ENCODE measurements at regions not wholly inside any gene's neighbourhood (a gene's known extent, or its start where the extent isn't known, plus 50 kb on each side); places are given as distances from the start of the nearest gene placed in this dataset.

DNA sequence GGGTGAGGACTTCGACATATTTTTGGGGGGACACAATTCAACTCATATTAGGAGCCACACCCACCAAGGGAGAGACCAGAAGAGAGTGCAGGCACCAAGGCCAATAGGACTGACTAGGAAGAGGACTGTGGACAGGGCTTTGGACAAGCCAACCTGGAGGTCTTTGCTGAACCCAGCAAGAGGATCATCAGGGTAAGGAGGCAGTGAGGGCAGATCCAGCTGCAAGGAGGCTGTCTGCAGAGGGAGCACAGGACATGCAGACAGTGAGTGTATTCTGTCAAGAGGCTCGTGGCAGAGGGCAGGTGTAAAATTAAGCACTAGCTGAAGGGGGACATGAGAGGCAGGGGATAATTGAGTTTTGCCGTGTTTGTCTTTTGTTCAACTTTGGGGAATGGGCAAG is 83.4 kb upstream of the MGMT start:
- ATAC-seq (replicated peaks): no peak
- H3K4me3 Mint-ChIP-seq: no peak overlapping the region
- H3K4me1 Mint-ChIP-seq: no peaks in the 10 kb centered on the region
- peaks cover 5% of the 10 kb centered on the region for H3K27me3 Mint-ChIP-seq
- H3K27ac Mint-ChIP-seq: no peak overlapping the region
- no peaks in the 10 kb centered on the region for H3K9me3 Mint-ChIP-seq
- no peaks in the 10 kb centered on the region for H3K36me3 Mint-ChIP-seq (ENCODE audit: low read depth)

DNA sequence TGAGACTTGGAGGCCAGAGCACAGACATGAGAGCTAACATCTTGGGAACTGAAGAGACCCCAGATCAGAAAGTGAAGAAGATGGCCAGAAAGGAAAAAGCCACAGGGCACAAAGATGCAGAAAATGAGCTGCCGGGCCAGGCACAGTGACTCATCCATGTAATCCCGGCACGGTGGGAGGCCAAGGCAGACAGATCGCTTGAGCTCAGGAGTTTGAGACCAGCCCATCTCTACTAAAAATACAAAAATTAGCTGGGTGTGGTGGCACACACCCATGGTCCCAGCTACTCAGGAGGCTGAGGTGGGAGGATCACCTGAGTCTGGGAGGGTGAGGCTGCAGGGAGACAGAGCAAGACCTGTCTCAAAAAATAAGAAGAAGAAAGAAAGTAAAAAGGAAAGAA is 81.4 kb upstream of the MGMT start:
- H3K36me3 Mint-ChIP-seq (ENCODE audit: low read depth): no peaks in the 10 kb centered on the region
- no peaks in the 10 kb centered on the region for H3K4me1 Mint-ChIP-seq
- no peak overlapping the region for H3K4me3 Mint-ChIP-seq
- H3K27me3 Mint-ChIP-seq: no peaks in the 10 kb centered on the region
- no peak overlapping the region for H3K27ac Mint-ChIP-seq
- no peaks in the 10 kb centered on the region for H3K9me3 Mint-ChIP-seq
- no peak for ATAC-seq (replicated peaks)

DNA sequence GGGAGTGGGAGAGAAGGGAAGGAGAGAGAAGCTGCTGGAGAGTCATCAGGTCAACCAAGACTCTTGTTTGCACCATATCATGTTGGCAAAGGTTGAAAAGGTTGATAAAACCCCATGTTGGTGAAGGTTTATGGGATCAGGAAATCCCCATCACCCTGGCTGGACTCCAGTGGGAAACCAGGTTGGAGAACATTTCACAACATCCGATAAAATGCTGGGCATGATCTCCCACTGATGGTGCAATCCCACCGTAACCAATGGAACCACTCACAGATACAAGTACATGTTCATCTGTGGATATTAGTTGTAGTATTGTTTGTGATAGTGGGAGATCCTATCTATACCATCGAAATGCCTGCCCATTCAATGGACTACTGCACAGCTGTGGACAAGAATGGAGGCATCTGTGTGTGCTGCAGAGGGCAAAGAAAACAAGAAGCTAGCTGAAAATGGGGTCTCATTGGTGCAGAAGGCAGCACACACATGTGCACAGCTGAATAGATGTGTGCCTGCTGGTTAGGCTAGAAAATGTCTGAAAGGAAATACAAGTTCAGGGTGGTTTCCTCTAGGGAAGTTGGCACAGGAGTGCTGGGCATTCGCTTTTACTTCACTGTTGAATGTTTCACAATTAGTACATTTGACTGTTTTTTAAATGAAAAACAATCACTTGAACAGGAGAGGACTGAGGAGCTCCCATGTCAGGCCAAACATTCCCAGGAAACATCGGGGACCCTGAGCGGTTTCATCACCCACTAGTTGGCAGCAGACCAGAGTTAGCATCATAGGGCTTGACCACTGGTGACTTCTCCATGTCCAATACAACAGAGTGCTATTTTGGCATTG is 80.4 kb upstream of the MGMT start:
- Mint-ChIP-seq H3K4me1 (no peaks in the 10 kb centered on the region), H3K27ac (no peak overlapping the region), H3K4me3 (no peak overlapping the region), H3K36me3 (ENCODE audit: low read depth) (no peaks in the 10 kb centered on the region), H3K9me3 (no peaks in the 10 kb centered on the region), H3K27me3 (peaks cover 4% of the 10 kb centered on the region)
- no peak for ATAC-seq (replicated peaks)

DNA sequence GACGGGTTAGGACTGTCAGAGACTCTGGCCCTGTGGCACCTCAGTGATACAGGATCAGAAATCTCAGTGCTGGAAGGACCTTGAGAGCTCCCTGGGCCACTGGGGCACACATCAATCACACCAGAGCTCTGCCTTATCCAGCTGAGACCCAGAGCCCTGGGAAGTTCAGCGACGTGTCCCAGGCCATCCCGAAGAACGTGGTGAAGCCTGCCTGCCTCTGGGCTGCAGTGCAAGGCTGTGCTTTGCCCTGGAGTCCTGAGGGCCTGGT is 79.8 kb upstream of the MGMT start:
- Mint-ChIP-seq H3K9me3 (no peaks in the 10 kb centered on the region), H3K36me3 (ENCODE audit: low read depth) (no peaks in the 10 kb centered on the region), H3K27ac (no peak overlapping the region), H3K4me3 (no peak overlapping the region), H3K4me1 (no peaks in the 10 kb centered on the region), H3K27me3 (peaks cover 4% of the 10 kb centered on the region)
- no peak for ATAC-seq (replicated peaks)

DNA sequence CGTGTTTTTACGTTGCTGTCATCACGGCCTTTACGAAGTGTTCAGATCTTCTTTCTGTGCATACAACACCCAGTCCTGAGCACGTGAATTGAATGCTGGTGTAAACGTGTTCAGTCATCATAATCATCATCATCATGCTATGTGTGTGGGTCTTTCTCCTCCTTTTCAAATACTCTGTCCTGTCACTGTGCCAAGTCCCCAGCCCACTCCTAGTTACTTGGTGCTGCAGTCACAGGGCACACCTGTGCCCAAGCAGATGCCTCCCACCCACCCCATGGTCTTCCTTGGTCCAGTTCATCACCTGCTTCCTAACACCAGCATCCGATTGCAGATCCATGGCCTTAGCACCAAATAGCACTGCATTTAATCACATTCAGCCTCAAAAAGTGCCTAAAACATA is 78.6 kb upstream of the MGMT start:
- no peaks in the 10 kb centered on the region for H3K36me3 Mint-ChIP-seq (ENCODE audit: low read depth)
- H3K9me3 Mint-ChIP-seq: no peaks in the 10 kb centered on the region
- H3K4me1 Mint-ChIP-seq: no peaks in the 10 kb centered on the region
- no peak overlapping the region for H3K4me3 Mint-ChIP-seq
- peaks cover 7% of the 10 kb centered on the region for H3K27me3 Mint-ChIP-seq
- ATAC-seq (replicated peaks): no peak
- H3K27ac Mint-ChIP-seq: no peak overlapping the region

DNA sequence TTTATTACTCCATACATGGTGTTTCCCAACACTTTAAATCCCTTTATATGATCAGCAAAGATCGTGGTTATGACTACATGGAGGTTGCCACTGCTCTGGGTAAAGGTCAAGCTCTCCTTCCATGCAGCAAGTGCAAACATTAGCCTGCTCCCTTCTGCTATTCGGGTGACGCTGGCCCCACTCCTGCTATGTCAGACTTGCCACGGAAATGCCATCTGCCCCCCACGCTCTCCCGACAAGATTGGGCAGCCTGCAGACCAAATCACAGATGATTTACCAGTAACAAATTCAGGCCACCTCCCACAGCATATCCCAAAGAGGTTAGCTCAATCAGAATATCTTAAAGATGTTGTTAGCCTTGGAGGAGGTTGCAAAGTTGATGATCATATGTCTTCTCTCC is 77.8 kb upstream of the MGMT start:
- no peak for ATAC-seq (replicated peaks)
- H3K27me3 Mint-ChIP-seq: peaks cover 7% of the 10 kb centered on the region
- H3K4me3 Mint-ChIP-seq: no peak overlapping the region
- no peaks in the 10 kb centered on the region for H3K4me1 Mint-ChIP-seq
- no peaks in the 10 kb centered on the region for H3K36me3 Mint-ChIP-seq (ENCODE audit: low read depth)
- no peak overlapping the region for H3K27ac Mint-ChIP-seq
- no peaks in the 10 kb centered on the region for H3K9me3 Mint-ChIP-seq

DNA sequence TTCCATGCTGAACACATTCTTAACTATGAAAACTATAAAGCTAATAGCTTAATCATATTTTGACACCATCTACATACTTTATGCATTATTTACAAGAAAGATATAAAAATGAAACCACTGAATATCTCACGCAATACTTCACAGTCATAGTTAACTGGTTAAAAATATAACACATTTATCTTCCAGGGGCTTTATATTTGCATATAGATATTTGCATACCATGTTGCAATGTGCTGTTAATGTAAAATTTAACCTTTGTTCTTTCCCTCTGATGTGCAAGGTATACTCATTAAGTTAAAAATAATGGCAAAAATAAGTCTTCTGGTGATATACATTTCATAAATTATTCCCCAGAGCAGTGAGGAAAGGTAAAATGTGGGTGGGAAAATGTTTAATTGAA is 76.9 kb upstream of the MGMT start:
- H3K27ac Mint-ChIP-seq: no peak overlapping the region
- no peaks in the 10 kb centered on the region for H3K4me1 Mint-ChIP-seq
- H3K4me3 Mint-ChIP-seq: no peak overlapping the region
- ATAC-seq (replicated peaks): no peak
- H3K9me3 Mint-ChIP-seq: no peaks in the 10 kb centered on the region
- peaks cover 7% of the 10 kb centered on the region for H3K27me3 Mint-ChIP-seq
- no peaks in the 10 kb centered on the region for H3K36me3 Mint-ChIP-seq (ENCODE audit: low read depth)

DNA sequence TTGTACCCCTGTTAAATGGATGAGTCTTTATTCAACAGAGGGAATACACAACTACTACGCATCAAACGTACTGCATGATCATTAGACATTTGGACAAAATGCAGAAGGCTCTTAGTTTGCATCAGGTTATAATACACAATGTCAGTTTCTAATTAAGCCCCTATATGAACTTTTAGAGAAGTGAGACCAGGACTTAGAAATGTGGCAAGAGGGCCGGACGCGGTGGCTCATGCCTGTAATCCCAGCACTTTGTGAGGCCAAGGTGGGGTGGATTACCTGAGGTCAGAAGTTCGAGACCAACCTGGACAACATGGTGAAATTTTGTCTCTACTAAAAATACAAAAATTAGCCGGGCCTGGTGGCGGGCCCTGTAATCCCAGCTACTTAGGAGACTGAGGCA is 76.3 kb upstream of the MGMT start:
- Mint-ChIP-seq H3K36me3 (ENCODE audit: low read depth) (no peaks in the 10 kb centered on the region), H3K9me3 (no peaks in the 10 kb centered on the region), H3K4me3 (no peak overlapping the region), H3K27me3 (peaks cover 7% of the 10 kb centered on the region), H3K4me1 (no peaks in the 10 kb centered on the region), H3K27ac (no peak overlapping the region)
- no peak for ATAC-seq (replicated peaks)

DNA sequence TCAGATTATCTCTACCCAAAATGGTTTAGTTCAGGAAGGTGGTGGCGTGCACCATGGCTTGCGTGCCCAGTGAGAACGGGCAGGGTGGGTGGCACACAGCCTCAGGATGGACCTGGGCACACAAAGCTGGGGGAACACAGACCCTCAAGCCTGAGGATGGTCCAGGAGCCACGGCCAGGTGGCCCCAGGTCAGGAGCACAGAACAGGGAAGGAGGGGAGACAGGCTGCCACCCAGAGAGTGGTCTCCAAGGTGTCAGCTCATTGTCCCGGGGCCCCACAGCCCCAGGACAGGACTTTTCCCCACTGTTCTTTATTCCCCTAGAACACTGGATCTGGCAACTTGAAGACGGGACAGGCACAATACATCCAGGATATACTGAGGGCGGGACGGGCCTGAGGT is 75.6 kb upstream of the MGMT start:
- Mint-ChIP-seq H3K27me3 (peaks cover 7% of the 10 kb centered on the region), H3K36me3 (ENCODE audit: low read depth) (no peaks in the 10 kb centered on the region), H3K9me3 (no peaks in the 10 kb centered on the region), H3K4me3 (no peak overlapping the region), H3K27ac (no peak overlapping the region), H3K4me1 (no peaks in the 10 kb centered on the region)
- ATAC-seq (replicated peaks): no peak

DNA sequence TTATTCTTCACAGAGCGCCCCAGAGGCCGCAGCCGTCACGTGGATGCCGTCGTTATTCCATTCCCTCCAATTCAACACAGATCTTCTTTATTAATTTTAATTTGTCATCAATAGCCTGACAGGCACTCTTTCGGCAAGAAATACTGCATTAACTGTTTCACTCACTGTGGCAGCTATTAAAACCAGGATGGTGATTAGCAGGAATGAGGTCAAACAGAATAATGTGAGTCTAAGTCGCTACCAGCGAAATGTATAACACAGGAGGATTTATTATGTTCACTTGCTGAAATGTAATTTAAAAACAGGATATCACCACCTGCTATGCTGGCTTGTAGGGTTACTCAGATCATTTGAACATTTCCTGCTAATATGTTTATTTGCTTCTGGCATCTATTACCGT is 74.2 kb upstream of the MGMT start:
- H3K9me3 Mint-ChIP-seq: no peaks in the 10 kb centered on the region
- no peaks in the 10 kb centered on the region for H3K36me3 Mint-ChIP-seq (ENCODE audit: low read depth)
- no peak for ATAC-seq (replicated peaks)
- H3K4me1 Mint-ChIP-seq: no peaks in the 10 kb centered on the region
- H3K27ac Mint-ChIP-seq: no peak overlapping the region
- peaks cover 7% of the 10 kb centered on the region for H3K27me3 Mint-ChIP-seq
- no peak overlapping the region for H3K4me3 Mint-ChIP-seq

DNA sequence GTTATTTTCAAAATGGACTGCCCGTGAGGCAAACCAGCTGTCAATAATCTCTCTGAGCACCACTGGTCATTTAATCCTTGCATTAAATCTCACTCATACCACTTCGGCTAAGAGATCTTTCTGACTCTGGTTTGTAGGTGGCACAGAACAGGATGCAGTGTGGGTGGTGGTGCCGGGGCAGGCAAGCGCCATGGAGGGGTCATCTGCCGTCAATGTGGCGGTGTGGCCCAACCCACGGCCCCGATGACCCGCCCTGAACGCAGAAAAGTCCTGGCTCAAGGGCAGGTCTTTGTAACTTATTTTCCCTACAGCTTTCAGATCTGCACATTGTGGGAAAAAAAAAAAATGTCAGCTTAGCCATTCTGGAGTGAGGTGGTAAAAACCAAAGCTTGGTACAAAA is 73.2 kb upstream of the MGMT start:
- no peak for ATAC-seq (replicated peaks)
- Mint-ChIP-seq H3K36me3 (ENCODE audit: low read depth) (no peaks in the 10 kb centered on the region), H3K27me3 (peaks cover 7% of the 10 kb centered on the region), H3K9me3 (no peaks in the 10 kb centered on the region), H3K27ac (no peak overlapping the region), H3K4me3 (no peak overlapping the region), H3K4me1 (no peaks in the 10 kb centered on the region)

DNA sequence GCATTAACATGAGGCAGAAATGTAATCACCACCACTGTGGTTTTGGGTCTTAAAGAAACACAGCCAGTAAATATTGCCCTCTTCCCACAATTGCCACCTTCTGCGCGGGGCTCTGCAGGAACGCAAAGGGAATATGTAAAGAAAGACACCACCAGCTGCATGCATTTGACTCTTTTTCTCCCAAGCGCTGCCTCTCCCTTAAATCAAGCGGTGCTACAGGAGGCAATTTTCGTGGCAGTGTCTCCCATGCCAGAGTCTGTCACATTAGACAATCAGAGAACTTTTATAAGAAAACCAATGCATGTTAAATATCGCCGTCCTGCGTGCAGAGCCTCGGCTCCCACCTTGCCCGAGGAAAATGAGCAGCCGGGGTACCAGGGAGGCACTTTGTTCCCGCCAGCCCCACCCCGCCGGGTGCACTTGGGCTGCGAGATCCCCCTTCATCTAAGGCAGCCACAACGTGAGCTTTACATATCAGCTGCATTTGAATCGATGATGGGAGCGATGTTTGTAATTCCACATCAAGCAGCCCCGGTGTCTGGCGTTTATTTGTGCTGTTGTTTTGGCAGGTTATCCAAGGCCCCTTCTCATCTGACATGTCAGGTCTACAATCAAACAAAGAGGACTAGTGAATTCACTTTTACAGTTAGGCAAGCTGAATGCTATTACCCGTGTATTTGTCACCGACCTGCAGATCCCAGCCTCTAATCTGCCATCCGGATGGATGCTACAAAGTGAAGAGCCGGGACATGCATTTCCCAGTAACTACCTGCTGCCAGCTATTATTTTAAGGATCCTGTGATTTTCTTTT is 72.3 kb upstream of the MGMT start:
- H3K27me3 Mint-ChIP-seq: peaks cover 7% of the 10 kb centered on the region
- no peak overlapping the region for H3K27ac Mint-ChIP-seq
- no peak for ATAC-seq (replicated peaks)
- no peaks in the 10 kb centered on the region for H3K9me3 Mint-ChIP-seq
- no peak overlapping the region for H3K4me3 Mint-ChIP-seq
- H3K4me1 Mint-ChIP-seq: no peaks in the 10 kb centered on the region
- H3K36me3 Mint-ChIP-seq (ENCODE audit: low read depth): no peaks in the 10 kb centered on the region

DNA sequence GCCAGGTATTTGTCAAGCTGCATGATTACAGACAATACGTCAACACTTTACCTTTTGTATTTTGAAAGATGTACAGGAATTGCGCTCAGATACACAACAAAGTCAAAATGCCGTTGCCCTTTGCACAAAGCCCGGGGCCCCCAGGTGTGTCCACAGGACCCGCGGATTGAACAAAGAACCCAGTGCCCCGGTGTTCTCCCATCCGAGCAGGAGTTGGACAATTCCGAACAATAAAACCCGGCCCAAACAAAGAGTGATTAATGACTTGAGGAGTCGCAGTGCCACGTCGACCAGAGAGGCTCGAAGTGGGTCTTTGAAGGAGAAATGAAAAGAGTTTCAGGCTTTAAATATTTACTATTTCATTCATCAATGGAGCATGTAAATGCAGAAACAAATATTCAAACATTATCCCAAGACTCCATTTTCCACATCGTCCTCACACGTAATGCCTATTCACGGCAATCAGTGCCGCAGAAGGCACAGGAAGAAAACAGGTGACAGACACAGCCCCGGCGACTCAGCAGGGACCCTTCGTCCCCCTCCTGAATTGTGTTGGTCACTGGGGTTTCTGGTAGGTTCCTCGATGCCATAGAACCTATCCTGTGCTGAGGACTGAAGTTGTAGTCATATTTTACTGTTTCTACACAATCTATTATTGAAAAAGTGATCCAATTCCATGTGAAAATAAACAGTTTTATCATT is 70.9 kb upstream of the MGMT start:
- Mint-ChIP-seq H3K36me3 (ENCODE audit: low read depth) (no peaks in the 10 kb centered on the region), H3K4me3 (no peak overlapping the region), H3K4me1 (no peaks in the 10 kb centered on the region), H3K27me3 (peaks cover 7% of the 10 kb centered on the region), H3K27ac (no peak overlapping the region), H3K9me3 (no peaks in the 10 kb centered on the region)
- ATAC-seq (replicated peaks): no peak

DNA sequence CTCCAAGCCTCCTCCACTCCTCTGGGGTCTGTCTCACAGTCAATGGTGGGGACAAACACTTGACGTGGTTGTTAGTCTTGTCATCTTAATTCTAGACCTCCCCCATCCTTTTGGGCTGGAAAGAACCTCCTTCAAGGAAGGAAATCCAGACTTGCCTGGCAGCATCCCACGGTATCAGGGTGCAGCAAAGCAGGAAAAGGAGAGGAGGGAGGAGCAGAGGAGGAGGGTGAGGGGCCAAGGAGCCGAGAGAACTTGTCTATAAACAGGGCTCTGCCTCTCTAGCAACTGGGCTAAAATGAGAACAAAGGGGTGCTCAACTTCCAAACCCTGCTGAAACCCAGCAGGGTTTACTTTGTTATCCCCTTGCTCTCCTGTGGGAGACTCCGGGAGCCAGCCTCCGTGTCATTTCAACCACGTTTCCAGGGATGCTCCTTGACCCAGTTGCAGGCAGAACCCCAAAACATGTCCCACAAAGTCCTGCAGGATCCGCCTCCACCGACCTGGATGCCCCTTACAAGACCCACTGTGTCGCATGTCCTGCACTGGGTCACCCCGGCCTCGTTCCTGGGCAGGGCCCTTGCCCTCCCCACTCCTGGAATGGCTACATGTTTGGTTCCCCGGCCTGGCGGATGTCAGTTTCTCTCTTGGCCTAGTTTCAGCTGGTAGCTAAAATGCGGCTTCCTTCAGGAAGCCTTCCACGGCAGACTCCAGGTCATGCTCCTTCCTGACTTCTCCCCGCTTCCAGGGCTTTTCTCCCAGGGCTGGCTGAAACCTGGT is 69.7 kb upstream of the MGMT start:
- peaks cover 4% of the 10 kb centered on the region for H3K27me3 Mint-ChIP-seq
- no peak for ATAC-seq (replicated peaks)
- H3K9me3 Mint-ChIP-seq: no peaks in the 10 kb centered on the region
- H3K4me3 Mint-ChIP-seq: no peak overlapping the region
- H3K36me3 Mint-ChIP-seq (ENCODE audit: low read depth): no peaks in the 10 kb centered on the region
- no peaks in the 10 kb centered on the region for H3K4me1 Mint-ChIP-seq
- H3K27ac Mint-ChIP-seq: no peak overlapping the region
